Activated gamma-delta T cell treated with anti-CD3 and anti-CD28 coated beads, Interleukin-2, amount 50 U/mL, for 16 hours (primary cell): ENCODE measurements at regions not wholly inside any gene's neighbourhood (a gene's known extent, or its start where the extent isn't known, plus 50 kb on each side); places are given as distances from the start of the nearest gene placed in this dataset.
"Not testable (repeated sequence)": the region's sequence is repeated elsewhere in the genome, so short reads cannot be mapped to it uniquely, and the experiment has no call there.

Experiments
- DNase-seq: peaks from one replicate; pipeline ENCODE4 v3.0.0-alpha.2; 2020; ENCODE audit warnings: low read depth

DNA sequence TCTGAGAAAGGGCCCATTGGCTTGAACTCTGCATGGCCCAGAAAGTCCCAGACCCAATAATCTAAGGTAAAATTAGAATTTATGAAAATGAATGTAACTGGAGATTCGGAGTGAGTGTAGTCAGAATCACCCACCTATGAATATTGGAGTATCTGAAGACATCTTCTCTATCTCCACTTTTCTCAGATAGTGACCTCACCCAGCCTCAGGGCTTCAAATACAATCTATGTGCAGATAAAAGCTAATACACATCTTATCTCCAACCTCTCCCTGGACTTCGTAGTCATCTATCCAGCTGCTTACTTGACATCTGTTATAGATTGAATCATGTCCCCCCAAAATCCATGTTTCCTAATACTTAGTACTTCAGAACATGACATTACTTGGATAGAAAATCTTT is 263.2 kb downstream of the RAD51AP2 start:
- DNase-seq = no peak

DNA sequence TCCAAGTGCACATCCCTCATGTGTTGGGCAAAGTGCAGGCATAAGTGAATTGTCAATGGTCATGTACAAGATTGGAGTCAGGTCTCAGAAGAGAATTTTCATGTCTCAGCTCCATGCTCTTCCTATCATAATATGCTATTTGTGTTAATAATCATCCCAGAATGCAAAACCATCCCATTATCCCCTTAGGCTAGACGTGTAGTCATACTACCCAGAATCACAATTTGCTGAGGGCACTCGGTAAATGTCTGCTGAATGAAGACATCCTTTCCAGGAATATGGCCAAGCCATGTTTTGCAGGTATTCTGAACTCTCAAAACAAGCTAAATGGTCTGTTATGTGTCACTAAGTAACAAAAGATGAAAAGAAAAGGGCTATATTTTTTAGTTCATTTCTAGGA is 263.8 kb downstream of the RAD51AP2 start:
- no peak for DNase-seq

DNA sequence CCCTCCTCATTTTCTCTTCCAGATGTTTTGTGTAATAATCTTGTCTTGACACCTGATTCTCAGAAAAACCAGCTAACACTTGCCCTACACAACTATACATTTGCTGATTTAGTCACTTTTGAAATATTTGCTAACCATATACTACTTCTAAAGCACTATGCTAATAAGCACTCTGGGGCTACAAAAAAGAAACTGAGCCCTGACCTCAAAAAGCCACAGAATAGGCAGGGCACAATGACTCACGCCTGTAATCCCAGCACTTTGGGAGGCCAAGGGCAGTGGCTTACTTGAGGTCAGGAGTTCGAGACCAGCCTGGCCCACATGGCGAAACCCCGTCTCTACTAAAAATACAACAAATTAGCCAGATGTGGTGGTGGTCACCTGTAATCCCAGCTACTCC is 266.0 kb downstream of the RAD51AP2 start:
- DNase-seq = no peak

DNA sequence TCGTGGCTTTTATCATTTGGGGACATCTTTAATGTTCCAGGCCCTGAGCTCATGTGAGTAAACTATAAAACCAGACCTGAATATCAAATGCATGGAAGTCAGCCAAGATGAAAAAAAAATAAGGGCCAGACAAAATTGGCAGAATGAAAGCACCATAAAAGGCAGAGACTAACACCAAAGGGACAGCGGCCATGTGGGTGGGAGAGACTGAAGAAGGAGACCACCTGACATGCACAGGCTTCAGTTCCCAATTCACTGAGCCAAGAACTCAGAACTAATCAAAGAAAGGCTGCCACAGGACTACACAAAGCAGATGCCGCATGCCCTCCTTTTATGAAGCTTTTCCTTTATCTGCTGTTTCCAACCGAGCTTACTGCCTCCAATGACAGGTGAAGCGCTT is 267.1 kb downstream of the RAD51AP2 start:
- no peak for DNase-seq

DNA sequence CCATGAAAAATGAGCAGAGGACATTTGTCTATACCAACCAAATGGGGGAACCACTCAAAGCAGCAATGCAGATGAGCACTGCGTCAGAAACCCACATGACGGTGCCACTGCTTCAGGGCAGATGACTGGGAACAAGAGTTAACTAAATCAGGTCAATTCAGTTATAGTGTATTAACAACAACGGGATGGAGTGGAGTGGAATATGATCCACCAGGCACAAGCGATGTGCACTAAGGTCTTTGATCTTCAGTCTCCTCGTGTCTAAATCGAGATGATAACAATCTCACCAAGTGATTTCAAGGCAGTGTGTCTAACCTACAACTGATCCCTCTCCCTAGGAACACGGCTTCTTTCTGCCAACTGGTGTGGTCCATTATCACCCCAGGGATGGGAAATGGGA is 269.0 kb downstream of the RAD51AP2 start:
- DNase-seq = no peak

DNA sequence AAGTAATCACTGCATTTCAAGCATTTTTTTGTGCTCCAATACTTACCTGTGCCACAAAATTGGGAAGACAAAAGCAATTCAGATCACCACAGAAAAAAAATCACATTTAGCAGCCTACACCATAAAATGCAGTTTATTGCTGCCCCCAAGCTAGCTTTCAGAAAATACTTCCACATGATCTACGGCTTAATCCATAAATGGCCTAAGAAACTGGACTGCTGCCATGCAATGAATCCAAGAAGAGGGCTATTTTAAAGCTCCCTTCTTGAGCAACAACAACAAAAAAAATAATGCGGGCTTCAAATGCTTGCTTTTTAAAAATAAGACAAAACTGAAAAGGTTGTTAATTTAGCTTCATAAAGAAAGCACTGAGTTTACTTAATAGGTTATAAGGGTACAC is 272.3 kb downstream of the RAD51AP2 start:
- no peak for DNase-seq

DNA sequence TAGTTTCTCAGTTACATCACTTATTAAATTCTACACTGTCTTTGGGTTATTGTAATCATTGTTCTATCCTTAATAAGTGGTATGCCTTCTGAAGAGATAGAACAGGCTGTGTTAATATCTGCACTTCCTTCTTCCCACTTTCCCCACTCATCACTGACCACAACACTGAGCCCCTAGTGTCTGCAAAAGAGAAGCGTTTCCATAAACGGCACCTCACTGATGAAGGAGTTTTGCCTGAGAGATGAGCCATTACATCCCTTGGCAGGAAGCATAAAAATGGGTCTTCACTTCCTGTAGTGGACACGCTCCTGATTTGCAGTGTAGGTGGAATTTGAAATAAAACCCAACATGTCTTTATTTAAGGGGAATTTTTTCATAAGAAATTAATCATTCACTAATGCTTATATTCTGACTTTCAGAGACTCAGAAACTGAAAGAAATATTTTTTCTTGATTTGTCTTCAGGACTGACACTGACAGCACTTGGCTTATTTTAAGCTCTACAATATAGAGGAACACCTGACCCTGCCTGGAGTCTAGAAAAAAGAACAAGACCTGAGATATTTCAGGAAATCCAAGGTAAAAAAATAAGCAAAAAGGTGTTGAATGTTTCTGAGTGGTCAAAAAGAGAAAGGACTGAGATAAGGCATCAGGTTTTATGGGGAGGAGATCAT is 275.3 kb downstream of the RAD51AP2 start:
- DNase-seq = no peak

DNA sequence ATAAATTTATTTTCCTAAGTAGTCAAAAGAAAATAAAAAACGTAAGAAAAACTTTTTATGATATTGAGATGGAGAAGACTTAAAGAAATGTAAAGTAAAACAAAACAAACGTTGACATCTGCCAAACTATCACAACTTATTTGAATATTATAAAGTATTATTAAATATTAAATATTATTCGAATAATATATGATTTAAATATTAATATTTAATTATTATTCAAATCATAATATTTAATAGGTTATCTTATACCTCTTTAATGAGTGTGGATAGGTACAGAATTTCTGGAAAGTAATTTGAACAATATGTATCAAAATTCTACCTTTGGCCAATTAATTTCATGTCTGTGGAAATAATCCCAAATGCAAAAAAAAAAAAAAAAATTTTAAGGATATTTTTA is 278.7 kb downstream of the RAD51AP2 start:
- DNase-seq = no peak

DNA sequence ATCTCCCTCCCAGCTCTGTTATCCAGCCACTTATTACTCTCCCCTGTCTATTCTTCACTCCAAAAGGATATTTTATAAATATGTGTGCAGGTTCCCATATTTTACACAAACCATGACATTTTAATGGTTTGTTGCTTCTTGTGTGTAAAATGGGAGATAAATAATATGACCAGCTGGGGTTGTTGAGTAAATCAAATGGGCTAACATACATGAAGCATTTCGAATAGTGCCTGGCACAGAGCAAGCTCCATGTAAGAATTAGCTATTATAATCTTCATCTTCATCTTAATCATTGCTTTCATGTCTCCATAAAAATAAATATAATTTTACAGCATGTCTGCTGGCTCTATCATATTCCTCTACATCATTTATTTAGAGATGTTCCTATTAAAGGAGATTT is 283.1 kb downstream of the RAD51AP2 start:
- no peak for DNase-seq

DNA sequence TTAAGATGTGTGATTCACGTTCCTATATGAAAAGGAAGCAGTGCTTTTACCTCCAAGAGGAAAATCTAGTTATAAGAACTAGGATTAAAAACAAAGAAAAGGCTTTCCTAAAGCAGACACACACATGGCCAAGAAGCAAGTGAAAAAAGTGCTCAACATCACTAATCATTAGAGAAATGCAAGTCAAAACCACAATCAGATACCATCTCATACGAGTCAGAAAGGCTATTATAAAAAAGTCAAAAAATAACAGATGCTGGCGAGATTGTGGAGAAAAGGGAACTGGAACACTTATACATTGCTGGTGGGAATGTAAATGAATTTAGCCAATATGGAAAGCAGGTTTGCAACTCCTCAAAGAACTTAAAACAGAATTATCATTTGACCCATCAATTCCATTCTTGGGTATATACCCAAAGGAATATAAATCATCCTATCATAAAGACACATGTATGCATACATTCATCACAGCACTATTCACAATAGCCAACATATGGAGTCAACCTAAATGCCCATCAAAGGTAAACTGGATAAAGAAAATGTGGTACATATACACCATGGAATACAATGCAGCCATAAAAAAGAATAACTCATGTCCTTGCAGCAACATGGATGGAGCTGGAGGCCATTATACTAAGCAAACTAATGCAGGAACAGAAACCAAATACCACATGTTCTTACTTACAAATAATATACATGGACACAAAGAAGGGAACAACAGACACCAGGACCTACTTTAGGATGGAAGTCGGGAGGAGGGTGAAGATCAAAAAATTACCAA is 285.3 kb downstream of the RAD51AP2 start:
- DNase-seq = no peak

DNA sequence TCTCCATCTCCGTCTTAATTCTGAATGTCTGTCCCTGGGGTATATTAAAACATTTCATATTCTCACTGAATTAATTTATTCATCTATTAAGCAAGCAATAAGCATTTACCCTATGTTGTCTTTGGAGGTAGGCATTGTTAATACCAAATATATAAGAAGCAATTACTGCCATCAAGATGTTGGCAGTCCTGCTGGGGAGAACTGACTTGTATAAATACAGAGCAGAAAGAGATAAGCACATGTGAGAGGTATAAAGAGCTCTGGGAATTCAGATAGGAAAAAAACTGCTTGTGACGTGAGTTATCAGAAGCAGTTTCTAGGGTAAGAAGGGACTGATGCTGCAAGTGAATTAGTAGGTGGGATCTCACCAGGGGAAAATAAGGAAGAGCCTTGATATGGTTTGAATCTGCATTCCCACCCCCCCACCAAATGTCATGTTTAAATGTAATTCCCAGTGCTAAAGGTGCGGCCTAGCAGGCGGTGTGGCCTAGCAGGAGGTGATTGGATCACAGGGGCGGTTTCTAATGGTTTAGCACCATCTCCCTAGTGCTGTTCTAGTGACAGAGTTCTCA is 286.8 kb downstream of the RAD51AP2 start:
- no peak for DNase-seq

DNA sequence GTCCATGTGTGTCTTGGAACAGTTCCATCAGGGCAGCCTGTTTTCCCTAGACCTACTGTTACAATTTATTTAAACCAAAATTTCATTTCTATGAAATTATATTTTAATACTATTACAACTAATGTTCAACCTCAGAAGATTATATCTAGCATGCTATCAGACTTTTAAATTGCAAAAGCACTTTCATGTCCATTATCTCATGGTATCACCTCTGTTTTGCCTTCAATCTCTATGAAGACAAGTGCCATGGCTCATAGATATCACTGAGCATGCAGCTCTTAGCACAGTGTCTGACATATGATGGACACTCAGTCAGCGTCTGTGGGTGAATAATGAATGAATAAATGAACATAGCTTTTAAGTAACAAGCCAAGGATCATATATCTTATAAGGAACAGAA is 288.8 kb downstream of the RAD51AP2 start:
- no peak for DNase-seq

DNA sequence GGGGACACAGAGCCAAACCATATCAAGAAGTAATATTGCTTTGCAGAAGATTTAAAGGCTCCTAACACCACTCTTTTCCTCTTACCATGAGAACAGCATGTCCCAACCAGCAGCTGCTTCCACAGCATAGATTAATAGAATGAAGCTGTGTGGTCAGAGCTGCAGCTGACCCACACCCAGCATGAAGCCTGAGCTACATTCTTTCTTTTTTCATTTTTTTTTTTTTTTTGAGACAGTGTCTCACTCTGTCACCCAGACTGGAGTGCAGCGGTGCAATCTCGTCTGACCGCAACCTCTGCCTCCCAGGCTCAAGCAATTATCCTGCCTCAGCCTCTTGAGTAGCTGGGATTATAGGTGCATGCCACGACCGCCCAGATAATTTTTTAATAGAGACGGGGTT is 289.8 kb downstream of the RAD51AP2 start:
- DNase-seq = no peak

DNA sequence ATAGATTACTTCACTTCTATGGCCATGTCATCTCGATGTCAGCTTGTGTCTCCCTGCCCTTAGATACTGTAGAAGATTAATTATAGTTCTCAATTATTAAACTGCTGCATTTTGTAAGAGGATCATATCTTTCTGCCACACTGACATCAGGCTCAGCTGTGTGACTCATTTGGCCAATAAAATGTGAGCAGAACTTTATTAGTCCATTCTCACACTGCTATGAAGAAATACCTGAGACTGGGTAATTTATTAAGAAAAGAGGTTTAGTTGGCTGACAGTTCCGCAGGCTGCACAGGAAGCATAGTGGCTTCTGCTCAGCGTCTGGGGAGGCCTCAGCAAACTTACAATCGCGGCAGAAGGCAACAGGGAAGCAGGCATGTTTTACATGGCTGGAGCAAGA is 290.4 kb downstream of the RAD51AP2 start:
- no peak for DNase-seq

DNA sequence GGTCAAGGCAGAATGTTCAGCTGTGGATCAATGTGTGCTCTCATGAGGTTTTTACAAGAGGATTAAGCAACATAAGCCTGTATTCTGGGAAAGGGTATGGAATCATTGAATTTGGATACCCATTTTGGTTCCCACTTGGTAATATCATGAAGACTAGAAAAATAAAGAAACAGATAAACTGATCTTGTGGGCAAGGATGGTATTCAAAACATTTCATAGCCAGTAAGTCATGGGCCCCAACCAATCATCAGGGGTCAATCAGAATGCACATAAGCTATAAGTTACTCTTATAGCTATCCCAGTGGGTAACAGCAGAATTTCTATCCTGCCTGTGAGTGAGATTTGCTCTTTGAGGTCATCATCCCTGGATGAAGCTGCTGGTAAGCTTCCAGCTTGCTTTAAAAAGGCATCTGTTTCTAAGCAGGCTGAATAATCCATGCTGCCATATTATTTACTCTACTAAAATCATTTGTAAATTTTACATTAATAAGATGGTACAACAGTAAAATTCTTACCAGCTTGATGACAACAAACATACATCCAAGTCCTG is 291.2 kb downstream of the RAD51AP2 start:
- no peak for DNase-seq

DNA sequence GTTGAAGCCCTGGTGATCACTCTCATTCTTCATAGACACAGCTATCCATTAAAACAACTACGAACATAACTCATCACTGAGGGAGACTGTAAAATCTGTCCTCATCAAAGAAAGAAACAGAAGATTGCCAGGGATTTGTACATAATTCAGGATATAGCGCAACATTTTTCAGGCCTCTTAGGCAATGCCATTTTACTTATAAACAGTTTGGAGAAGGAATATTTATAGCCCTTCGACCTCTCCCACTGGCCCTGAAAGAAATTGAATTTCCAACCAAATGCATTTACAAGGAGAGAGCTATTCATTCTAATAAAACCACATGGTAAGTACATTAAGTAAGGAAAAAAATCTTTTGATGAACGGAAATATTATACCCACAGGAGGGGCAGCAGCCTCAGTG is 295.0 kb downstream of the RAD51AP2 start:
- no peak for DNase-seq

DNA sequence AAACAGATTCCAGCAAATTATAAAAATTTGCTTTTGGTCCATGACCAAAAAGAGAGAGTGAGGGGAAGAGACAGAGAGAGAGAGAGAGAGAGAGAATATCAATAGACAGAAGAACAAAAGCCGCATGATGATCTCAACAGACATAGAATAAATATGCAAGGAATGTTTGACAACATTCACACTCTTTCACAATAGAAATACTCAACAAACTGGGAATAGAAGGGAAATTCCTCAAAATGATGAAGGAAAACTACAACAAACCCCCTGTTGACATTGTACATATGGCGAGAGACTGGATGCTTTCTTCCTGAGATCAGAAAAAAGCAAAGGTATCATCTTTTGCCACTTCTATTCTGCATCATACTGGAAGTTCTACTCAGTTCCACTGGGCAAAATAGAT is 309.7 kb downstream of the RAD51AP2 start:
- no peak for DNase-seq

DNA sequence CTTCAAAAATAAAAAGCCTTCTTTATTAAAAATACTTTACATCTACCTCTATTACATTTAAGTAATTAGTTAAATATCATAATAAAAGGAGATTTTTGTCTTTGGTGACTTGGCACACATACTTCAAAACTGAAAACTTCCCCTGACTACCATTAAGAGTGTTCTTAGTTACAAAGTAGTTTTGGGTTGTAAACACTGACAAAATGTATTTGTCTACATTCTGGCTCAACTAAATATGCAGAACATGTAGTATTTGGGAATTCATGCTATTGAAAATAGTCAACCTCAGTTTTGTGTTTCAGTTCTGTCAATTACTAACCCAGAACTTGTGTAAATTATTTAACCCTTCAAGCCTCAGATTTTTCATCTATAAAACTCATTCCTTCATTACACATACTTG is 311.5 kb downstream of the RAD51AP2 start:
- no peak for DNase-seq

DNA sequence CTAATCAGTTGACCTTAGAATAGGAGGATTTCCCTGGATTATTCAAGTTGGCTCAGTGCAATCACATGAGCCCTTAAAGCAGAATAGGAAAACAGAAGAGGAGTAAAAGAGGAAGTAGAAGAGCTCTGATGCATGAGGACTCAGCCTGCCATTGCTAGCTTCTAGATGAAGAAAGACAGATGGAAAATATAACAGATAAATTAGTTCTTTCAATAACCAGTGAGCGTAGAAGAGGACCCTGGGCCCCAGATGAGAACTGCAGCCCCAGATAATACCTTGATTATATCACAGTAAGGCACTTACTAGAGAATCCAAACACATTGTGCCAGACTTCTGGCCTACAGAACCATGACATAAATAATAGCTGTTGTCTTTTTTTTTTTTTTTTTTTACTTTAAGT is 314.0 kb downstream of the RAD51AP2 start:
- DNase-seq = not testable (repeated sequence)

DNA sequence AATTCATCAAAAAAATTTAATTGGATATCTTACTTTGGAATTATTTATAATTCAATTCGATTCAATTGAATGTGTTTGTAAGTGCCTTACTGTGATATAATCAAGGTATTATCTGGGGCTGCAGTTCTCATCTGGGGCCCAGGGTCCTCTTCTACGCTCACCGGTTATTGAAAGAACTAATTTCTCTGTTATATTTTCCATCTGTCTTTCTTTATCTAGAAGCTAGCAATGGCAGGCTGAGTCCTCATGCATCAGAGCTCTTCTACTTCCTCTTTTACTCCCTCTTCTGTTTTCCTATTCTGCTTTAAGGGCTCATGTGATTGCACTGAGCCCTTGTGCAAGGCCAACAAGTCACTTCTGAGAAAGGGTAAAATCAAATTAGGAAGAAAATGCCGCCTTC is 315.6 kb downstream of the RAD51AP2 start:
- not testable (repeated sequence) for DNase-seq

DNA sequence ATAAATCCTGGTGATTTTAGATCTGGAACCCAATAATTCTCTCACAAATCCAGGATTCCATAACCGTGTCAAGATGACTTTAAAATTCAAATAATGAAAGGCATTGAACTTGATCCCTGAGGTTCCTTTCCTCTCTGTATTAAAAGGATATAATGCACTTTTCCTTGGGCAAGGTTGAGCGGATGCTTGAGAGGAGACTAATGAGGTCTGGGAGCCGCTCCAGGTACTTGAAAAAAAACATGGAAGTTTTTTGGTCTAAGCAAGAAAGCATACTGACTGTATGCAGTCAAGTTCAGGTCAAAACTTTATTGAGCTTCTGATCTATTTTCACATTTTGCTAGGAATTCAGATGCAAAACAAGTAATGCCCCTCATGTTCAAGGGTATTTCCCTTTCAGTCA is 318.5 kb downstream of the RAD51AP2 start:
- DNase-seq = no peak

DNA sequence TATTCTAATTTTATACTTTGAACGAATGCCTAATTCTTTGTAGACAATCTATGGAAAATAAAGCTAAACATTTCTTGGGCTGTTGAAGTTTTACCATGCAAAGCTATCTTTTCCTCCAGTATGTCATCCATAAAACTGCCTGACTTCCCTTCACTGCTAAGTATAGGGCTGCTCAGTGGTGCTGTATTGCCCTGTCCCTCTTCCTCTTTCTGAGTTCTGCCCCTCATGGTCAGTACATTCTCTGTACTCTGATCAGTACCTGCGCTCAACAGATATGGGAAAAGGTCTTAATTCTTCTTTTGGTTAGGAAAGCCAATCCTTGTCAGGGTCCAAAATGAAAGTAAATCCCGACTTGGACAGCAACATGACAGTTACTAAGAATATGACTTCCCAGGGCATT is 321.9 kb downstream of the RAD51AP2 start:
- DNase-seq = no peak

DNA sequence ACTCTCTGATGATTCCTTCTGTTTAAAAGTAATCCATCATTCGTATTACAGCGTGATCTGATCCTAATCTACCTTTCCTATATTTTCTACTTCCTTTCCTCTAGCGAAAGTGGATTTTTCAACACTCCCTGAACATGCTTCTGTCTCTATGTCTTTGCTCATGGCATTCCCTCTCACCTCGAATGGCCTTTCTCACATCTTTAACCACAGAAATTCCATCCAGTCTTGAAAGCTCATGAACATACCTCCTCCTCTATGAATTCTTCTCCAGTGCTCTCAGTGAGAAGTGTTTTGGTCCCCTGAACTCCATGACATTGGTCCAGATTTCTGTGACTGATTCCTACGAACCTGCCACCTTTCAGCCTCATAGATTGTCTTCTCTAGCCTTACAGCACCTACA is 323.2 kb downstream of the RAD51AP2 start:
- no peak for DNase-seq
